OCI-LY3 (cell line): ENCODE measurements at regions not wholly inside any gene's neighbourhood (a gene's known extent, or its start where the extent isn't known, plus 50 kb on each side); places are given as distances from the start of the nearest gene placed in this dataset.

Experiments
- CTCF ChIP-seq: fragments of 200-600, 300-600 bp; sonication (generic); IDR thresholded peaks from 2 replicates; pipeline ENCODE4 v1.5.1; 2014; ENCODE audit warnings: antibody characterized with exemption, low read length, low read depth
- EZH2phosphoT487 ChIP-seq: fragments of 200-600 bp; shearing (Covaris generic); IDR thresholded peaks from 2 replicates; pipeline ENCODE4 v1.6.1; 2018; ENCODE audit warnings: antibody characterized with exemption, mixed run types, low read depth

GRCh38 chr1:79128722-79129121 lies 122.2 kb upstream of the ADGRL4 start:
- TF ChIP-seq CTCF (no peak), EZH2phosphoT487 (no peak)
